Putamen (tissue), 1 donor: ENCODE measurements at regions not wholly inside any gene's neighbourhood (a gene's known extent, or its start where the extent isn't known, plus 50 kb on each side); places are given as distances from the start of the nearest gene placed in this dataset.

ENCODE experiments used
- DNase-seq: peaks from one replicate; pipeline ENCODE4 v3.0.0-alpha.2; 2016; ENCODE audit warnings: low spot score

DNA sequence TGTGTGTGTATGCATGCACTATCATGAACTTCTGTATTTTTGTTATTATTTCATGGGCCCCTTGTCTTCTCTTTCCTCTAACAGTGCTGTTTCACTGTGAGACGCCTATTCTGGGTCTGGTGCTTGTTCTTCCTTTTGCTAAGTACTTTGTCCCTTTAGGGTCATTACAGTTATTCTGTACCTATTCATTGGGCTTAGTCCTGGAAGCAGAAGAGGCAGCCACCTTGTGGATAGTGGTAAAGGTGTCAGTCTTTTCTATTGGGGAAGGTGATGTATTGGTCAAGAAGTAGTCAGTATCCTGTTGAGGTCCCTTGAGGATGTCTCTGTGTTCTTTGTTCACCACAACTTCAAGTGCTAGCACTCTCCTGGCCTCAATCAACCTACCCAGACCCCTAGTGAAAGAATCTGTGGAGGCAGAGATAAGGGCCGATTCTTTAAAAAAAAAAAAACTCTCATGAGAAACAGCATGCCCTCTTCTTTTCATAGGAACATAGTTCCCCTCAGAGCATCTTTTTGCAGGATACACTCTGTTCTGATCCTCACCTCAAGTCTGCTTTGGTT lies 593.8 kb downstream of the SPRY1 start:
- DNase-seq: no peak

DNA sequence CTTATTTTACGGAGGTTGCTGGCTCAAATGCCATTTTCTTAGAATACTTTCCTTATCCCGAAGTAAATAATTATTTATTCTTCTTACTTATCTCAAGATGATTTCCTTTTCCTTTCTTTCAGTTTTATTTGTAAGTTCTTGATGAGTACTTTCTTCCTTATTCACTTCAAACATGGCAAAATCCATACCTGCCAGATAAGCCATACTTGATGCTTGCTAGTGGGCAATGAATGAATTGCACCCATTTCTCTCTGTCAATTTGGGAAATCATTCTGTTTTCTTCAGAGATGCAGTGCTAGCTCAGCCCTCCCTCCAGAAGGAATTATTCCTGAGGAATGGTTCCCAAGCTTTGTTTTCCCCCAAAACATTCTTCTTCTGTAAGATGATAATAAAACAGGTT lies 598.3 kb downstream of the SPRY1 start:
- no peak for DNase-seq

DNA sequence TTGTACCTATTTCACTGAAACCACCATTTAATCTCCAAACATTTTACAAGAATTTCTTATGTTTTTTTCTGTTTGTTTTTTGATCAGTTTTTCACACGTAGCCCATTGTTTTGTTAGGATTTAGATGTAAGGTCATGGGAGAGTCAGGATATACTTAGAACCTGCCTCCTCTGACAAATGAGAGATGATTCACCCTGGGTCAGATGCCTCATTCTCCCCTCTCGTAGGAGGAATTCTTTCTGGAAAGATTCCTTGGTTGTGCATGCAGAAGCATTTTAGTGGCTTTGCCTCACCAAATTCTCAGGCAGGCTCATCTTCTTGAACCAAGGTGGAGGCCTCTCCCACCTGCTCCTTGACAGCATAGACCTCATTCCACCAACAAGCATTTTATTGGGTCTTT lies 599.3 kb downstream of the SPRY1 start:
- no peak for DNase-seq

DNA sequence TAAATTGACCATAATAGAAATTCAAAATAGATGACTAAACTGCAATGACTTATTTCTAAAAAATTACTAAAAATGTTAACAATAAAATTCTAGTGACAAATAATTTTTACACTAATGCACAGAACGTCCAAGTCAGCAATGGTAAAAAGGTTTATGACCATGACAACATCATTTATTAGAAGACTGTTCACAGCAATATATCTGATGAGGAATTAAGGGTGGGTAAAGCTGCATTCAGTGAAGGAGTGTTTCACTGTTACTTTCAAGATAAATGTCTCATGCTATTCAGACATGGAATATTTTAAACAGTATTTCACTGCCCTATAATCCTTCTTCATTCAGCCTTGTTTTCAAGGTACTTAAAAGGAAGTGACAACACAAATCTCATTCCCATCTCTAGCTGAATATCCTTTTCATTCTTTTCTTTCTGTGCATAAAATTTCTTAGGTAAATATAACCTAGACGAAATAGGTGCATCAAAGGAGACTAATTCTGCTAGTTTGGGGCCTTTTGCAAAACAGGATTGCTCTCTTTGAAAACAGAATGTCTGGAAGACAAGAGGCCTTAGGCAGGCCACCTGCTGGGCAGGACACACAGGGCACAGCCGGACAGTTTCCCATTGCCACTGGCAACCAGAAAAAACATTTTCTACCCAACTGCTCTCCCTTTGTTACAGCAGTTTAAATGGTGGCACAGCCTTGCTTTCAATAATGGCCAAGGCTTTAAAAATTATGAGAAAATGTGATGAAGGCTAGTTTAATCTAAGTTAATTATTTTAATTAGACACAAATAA lies 600.3 kb downstream of the SPRY1 start:
- DNase-seq: no peak

DNA sequence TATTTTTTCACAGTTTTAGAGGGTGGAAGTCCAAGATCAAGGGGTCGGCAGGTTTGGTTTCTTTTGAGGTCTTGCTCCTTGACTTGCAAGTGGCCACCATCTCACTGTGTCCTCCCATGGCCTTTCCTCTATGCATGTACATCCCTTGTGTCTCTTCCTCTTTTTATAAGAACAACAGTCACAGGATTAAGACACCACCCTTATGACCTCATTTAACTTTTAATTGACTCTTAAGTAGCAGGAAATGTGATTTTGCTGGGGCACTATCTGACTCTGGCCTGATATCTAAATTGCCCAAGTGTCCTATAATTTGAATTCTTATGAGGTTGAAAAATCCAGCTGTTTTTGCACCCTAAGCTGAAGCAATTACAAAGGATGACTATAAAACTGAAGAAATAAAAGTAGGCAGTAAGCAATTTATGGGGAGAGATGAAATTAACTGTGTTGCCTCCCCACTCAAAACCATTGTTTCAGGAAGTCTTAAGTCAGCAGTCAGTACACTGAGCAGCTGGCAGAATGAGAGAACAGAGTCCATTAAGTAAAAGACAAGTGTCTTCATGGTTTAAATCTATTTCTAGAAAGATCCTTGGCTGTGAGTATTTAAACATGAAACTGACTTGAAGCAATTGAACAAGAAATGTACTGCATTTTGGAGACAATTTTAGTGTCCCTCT lies 601.3 kb downstream of the SPRY1 start:
- no peak for DNase-seq

DNA sequence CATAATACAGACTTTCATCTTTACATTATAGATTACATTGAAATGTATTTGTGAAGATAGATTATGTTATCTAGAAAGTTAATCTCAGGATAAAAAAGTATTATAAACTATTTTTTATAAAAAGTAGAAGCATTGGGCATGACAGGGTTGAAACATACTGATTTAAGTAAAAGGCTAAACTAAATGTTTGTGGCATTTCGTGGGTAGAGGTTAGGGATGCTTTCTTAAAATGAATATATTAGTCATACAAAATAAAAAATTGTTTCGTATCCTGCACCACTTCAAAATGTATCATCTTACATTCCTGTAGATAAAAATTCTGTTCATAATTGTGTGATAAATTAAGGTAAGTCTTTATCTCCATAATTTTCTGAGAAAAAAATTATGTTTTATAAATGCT lies 603.6 kb downstream of the SPRY1 start:
- no peak for DNase-seq

DNA sequence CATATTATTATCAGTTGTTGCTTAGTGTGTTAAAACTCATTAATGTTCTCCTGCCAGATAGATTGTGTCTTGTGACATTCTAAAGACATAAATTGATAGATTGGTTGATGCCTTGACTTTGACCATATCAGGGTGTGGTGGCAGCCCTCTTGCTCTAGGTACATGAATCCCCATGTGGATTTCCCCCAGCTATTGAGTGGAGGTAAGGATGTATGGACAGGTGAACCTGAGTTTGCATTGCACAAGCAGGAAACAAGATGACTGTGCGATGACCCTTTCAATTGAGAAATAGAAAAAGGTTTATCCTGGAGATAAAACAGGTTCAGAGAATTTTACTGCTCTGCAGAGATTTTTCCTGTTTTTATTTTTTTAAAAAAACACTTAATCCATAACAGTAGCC lies 619.2 kb downstream of the SPRY1 start:
- no peak for DNase-seq

DNA sequence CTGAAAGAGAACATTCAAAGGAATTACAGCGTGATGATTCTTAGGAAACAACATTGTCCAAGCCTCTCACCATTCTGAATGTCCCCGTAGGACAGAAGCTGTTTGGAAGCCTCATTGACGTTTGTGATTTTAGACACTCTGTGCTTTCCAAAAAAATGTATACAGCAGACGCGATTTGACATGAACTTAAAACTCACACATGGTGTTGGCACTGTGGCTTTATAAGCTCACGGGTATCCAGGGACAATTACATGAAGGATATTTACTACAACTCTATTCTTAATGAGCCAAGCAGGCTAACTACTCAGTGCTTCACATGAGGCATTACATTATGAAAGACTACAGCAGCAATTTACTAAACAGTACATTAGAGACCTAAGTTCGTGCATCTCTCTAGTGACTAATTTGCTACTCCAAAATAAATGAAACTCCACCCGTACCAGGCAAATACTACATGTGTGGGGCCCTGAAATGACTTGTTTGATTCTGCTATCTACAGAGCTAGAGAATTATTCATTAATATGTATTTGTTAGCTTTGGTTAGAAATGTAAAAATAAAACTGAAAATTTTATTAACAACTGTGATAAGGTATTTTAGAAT lies 620.7 kb downstream of the SPRY1 start:
- no peak for DNase-seq

DNA sequence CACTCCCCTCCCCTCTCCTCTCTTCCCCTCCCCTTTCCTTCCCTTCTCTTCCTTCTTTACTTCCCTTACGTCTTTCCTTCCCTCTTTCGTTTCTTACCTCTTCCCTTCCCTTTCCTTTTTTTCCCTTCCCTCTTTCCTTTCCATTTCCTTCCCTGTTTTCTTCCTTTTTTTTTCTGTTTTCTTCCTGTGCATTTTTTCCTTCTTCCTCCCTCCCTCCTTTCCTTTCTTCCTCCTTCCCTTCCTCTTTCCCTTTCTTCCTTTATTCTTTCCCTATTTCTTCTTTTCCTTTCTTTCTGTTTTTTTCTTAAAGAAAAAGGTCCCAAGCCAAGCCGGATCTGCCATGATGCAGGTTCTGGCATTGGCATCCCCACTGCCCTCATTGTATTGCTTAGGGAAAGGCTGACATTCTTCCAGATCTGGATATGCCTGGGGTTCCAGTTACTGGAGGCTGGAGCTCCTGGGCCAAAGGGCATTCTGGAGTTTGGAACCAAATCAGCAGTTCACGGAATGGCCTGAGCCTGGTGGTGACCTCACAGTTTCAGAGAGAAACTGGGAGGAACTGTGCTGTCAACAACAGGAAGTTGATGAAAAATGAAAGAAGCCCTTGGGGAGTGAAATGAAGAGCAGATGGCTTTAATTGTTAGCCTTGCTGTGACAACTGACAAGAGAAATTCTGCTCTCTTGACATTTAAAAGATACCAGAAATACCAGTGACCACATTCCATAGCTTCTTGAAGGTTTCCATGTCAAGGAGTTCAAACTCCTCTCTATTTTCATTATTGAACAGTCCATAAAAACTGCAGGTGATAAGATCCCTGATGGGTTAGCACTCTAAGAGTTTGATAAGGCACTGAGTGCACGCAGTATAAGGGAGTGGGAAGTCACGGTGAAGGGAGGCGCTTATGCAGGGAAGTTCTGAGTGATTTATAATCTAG lies 622.1 kb downstream of the SPRY1 start:
- peak; percentile 6 for DNase-seq

DNA sequence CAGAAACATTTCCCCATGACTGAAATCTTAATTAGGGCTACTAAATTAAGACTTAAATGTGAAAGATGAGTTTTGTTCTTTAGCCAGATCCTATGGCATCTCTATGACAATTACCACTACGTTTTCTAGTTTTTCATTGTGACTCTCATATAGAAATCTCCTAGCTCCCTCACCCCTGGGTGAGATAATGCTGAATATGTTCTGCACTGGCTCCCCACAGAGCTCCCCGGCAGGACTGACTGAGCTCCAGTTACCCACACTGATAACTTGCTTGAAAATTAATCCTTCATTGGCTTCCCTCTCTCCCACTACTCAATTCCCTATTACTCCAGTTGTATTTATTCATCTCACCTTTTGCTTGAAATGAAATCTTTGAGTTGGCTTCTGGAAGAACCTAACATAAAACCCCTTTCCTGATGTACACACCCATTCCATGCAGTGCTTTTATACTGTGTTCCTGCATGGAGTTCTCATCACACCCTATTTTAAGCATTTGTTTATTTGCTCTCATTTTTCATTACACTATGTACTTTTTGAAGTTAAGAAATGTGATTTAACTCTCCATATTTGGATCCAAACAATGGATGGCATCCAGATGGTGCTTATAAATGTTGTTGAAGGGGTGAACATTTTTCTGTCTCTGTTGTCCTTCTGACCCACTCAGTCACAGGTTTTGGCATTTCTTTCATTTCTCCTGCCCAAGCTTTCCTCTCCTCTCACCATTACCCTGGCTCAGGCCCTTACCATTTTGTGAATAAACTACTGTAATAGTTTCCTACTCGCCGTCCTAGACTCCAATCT lies 623.4 kb downstream of the SPRY1 start:
- DNase-seq: no peak

DNA sequence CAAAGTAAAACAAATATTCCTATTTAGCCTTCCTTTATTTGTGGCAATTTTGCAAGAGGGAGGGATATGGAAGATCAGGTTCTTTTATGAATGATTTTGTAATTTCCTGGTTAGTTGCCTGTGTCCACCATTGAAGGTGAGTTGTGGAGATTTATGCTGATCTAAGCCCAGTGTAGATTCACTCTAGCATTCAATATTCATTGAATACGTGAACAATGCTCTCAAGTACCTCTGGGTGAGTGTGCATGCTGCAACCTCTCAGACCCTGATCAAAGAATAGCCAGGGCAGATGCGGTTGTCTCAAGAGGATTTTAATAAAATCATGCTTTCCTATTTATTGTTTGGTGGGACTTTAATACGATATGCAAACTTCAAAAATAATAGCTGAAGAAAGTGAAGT lies 628.4 kb downstream of the SPRY1 start:
- DNase-seq: no peak

DNA sequence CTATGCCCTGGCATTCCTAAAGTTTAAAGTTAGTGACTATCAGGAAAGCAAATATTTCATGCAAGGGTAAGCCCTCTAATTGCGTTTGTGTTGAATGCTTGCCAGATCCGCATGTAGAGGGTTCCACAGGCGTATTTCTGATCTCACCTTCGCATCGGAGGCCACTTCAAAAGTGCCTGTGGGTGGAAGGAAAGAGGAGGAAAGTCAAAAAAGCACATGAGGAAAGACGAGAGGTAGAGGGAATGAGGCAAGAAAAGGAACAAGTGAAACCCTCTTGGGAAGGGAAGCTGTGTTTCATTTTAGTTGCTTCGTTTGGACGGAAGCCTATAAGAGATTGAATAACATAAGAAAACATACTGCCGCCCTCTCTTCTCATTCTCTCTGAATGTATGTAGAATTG lies 628.8 kb downstream of the SPRY1 start:
- no peak for DNase-seq

DNA sequence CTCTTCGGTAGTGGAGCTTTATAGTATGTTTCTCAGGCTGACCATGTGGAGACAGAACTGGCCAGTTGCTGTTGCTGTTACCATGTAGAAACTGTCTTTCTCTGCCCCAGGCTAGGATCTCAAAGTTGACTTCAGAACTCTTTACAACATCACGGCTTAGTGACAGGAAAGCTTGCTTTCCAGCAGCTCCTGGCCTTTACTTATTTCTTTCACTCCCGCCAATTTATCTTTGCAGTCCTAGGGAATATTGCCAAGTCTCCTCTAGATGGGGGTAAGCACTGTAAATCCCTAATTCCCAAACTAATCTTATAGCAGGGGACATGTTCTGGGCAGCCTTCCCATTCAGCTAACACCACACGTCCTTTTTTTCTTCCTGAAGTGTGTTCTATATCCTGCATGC lies 631.6 kb downstream of the SPRY1 start:
- no peak for DNase-seq

DNA sequence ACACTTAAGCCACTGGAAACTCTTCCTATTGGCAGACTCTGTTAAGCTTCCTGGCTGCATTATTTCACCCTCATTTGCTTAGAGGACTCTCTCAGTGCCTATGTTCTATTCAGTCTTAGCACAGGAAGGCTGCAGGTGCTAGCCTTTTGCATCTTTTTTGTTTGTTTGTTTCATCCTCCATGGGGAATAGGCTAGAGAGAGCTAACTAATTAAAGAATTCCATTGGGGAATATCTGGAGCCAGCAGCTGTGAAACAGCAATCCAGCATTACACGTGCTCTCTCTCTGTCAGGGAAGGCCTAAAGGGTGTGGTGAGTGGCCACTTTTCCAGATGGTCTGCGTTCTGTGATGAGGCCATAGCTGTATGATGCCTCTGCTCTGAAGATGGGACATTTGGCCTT lies 633.6 kb downstream of the SPRY1 start:
- DNase-seq: no peak

DNA sequence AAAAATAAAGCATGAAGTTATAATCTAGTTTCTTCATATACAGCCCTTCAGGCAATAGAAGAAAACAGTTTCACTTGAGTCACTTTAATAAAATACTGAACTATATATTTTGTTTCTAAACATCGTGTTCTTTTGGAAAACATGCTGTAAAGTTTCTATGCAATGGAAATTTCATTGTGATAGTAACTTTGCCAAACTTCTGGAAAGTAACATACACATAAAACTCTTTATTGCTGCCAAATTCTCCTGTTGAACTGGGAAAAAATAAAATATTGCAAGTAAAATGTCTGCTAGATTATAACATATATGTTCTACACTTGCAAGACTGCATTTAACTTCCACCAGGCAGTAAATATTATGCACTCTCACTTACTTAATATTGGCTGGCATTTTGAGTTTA lies 635.4 kb downstream of the SPRY1 start:
- no peak for DNase-seq

DNA sequence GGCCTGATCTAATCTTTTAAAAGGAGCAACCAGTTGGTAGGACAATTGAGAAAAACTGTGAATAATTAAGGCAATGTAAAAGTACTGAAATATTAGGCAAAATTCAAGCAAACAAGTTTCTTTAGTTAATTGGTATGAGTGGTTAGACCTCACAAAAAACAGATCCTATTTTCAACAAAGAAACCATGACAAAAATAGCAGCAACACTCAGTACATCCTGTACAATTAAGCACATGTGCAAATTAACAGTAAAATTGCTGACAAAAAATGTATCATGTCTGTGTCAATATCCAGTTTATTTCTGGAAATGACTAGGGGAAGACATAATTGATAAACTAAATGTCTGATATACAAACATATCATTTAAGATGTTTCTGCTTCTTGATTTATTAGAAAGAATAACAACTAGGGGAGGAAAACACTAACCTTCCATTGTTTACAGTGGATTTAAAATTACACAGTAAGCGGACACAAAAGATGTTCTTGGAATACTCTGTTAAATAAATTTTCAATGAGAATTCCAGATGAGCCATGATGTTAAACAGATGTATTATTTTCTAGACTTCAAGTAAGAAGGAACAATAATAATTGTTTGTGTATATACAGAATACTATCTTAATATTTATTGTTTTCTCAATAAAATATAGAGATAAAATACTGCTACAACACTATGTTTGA lies 638.9 kb downstream of the SPRY1 start:
- no peak for DNase-seq

DNA sequence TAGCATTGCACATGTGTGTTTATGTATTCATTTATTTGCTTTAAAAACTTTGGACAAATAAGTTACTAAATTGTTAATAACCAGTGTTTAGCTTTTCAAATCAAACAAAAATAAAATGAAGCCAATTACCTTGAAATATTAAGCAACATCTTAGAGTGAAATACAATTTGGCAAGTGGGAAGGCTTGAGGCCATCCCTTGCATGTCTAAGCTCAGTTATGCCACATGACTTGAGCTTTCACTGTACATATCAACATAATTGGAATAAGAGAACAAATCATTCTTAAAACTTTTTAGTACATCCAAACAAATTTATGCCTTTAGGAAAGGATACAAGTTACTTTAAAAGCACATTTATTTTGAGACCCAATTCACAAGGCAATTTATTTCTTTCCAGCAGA lies 640.6 kb downstream of the SPRY1 start:
- DNase-seq: no peak

DNA sequence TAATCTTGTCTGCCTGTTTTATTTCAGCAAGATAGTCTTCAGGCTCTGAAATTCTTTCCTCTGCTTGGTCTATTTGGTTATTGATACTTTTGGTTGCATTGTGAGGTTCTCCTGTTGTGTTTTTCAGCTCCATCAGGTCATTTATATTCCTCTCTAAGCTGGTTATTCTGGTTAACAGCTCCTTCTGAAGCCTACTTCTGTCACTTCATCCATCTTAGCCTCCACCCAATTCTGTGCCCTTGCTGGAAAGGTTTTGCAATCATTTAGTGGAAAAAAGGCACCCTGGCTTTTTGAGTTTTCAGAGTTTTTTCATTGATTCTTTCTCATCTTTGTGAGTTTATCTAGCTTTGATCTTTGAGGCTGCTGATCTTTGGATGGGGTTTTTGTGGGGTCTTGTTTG lies 647.7 kb downstream of the SPRY1 start:
- DNase-seq: no peak

DNA sequence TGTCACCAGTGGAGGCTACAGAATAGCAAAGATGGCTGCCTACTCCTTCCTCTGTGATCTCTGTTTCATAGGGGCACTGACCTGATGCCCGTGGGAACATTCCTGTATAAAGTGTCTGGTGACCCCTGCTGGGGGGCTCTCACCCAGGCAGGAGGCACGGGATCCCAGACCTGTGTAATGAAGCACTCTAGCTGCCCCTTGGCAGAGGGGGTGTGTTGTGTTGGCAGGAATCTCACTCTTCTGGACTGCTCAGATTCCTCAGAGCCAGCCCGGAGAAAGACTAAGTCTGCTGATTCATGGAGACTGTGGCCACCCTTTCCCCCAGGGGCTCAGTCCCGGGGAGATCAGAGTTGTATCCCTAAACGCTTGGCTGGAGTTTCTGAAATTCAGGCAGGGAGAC lies 648.3 kb downstream of the SPRY1 start:
- no peak for DNase-seq

DNA sequence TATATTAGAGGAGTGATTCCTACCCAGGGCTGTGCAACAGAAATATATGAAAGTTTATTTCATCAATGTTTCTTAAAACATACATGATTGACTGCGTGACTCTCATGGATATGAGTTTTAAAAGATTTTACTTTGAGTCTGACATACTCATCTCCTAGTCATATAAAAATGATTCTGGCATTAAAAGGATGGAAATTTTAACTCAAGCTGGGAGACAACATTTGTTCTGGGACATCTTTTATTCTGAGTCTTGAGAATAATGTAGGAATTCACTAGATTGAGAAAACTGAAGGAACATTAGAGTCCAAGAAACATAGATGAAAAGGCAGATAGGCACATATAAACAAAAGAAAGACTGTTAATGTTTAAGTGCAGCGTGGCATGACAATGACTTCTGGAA lies 649.6 kb downstream of the SPRY1 start:
- no peak for DNase-seq
